NT2/D1 (cell line): ENCODE measurements at regions not wholly inside any gene's neighbourhood (a gene's known extent, or its start where the extent isn't known, plus 50 kb on each side); places are given as distances from the start of the nearest gene placed in this dataset.

Experiments
- DNase-seq: peaks from one replicate; pipeline ENCODE4 v3.0.0-alpha.2; 2011; ENCODE audit warnings: low read depth, low spot score
- H3K27me3 ChIP-seq: 2 replicates; pipeline ENCODE4 v1.6.0; 2011; ENCODE audit warnings: mild to moderate bottlenecking; ENCODE audit not compliant: insufficient read length, insufficient read depth
- H3K36me3 ChIP-seq: 2 replicates; pipeline ENCODE4 v1.6.1; 2011; ENCODE audit warnings: mild to moderate bottlenecking, low read length, mixed read lengths; ENCODE audit not compliant: insufficient read depth, insufficient read length
- H3K4me1 ChIP-seq: 2 replicates; pipeline ENCODE4 v1.5.1; 2011; ENCODE audit not compliant: insufficient read depth, insufficient read length
- H3K4me3 ChIP-seq: 2 replicates; pipeline ENCODE4 v1.5.1; 2011; ENCODE audit warnings: low read depth; ENCODE audit not compliant: insufficient read length
- H3K9ac ChIP-seq: 2 replicates; pipeline ENCODE4 v1.6.0; 2011; ENCODE audit warnings: low read depth; ENCODE audit not compliant: insufficient read length
- H3K9me3 ChIP-seq: 2 replicates; pipeline ENCODE4 v1.5.1; 2011; ENCODE audit warnings: mild to moderate bottlenecking, low read length; ENCODE audit not compliant: insufficient read depth
- SUZ12 ChIP-seq: IDR thresholded peaks from 2 replicates; pipeline ENCODE4 v1.6.1; 2011; ENCODE audit not compliant: insufficient read length, insufficient read depth; ENCODE audit errors: extremely low read depth
- YY1 ChIP-seq: IDR thresholded peaks from 2 replicates; pipeline ENCODE4 v1.6.1; 2011; ENCODE audit not compliant: insufficient read length, insufficient read depth
- ZNF274 ChIP-seq: IDR thresholded peaks from 2 replicates; pipeline ENCODE4 v1.6.1; 2011; ENCODE audit warnings: mild to moderate bottlenecking, low read depth, low read length

DNA sequence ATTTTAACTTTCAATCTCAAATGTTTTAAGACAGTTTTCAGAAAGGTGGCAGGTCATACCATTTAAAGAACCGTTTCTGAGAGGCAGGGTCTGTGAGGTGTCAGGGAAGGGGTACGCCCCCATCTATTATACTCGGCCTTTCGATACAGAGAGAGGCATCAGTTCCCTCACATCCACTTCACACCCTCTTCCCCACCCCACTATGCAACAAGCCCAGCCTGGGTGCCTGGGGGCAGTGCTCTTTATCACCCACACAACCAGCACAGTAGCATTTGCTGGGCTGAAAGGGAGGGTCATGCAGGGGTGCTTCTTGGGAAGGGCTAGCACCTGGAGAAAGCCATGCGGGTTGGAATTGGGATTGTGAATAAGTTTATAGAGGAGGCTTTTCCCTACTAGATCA lies 56.0 kb upstream of the KCNMB2 start:
- no peak for DNase-seq
- H3K9ac ChIP-seq = no peak overlapping the region
- no peaks in the 10 kb centered on the region for H3K9me3 ChIP-seq
- TF ChIP-seq ZNF274 (no peak), SUZ12 (no peak), YY1 (no peak)
- H3K4me1 ChIP-seq = no peaks in the 10 kb centered on the region
- no peaks in the 10 kb centered on the region for H3K27me3 ChIP-seq
- H3K36me3 ChIP-seq = no peaks in the 10 kb centered on the region
- H3K4me3 ChIP-seq = no peak overlapping the region

- TF ChIP-seq YY1 = no peak
- TF ChIP-seq ZNF274 = no peak
- TF ChIP-seq SUZ12 = no peak
- Histone ChIP-seq H3K4me1 (no peaks in the 10 kb centered on the region), H3K9me3 (no peaks in the 10 kb centered on the region), H3K36me3 (no peaks in the 10 kb centered on the region), H3K4me3 (no peak overlapping the region), H3K27me3 (no peaks in the 10 kb centered on the region), H3K9ac (no peak overlapping the region)
- DNase-seq = no peak
These were observed 55.4 kb upstream of the KCNMB2 start for GRCh38 chr3:178480795-178481194.

GRCh38 chr3:178482981-178483380 lies 53.3 kb upstream of the KCNMB2 start:
- DNase-seq = no peak

GRCh38 chr3:178483704-178484103 lies 52.5 kb upstream of the KCNMB2 start:
- no peaks in the 10 kb centered on the region for H3K36me3 ChIP-seq
- H3K4me1 ChIP-seq = no peaks in the 10 kb centered on the region
- DNase-seq = no peak
- H3K9ac ChIP-seq = no peak overlapping the region
- no peak for TF ChIP-seq SUZ12
- TF ChIP-seq YY1 = no peak
- TF ChIP-seq ZNF274 = no peak
- no peaks in the 10 kb centered on the region for H3K9me3 ChIP-seq
- H3K4me3 ChIP-seq = no peak overlapping the region
- no peaks in the 10 kb centered on the region for H3K27me3 ChIP-seq

More at GRCh38 chr3:178482981-178483380, 53.3 kb upstream of the KCNMB2 start:
- no peaks in the 10 kb centered on the region for H3K9me3 ChIP-seq
- no peaks in the 10 kb centered on the region for H3K36me3 ChIP-seq
- no peaks in the 10 kb centered on the region for H3K4me1 ChIP-seq
- TF ChIP-seq YY1 (no peak), SUZ12 (no peak), ZNF274 (no peak)
- no peaks in the 10 kb centered on the region for H3K27me3 ChIP-seq
- H3K4me3 ChIP-seq = no peak overlapping the region
- no peak overlapping the region for H3K9ac ChIP-seq

- TF ChIP-seq YY1 = no peak
- TF ChIP-seq ZNF274 = no peak
- no peak for TF ChIP-seq SUZ12
- no peak for DNase-seq
These were observed 50.5 kb upstream of the KCNMB2 start for GRCh38 chr3:178485756-178486155.

More at GRCh38 chr3:178485756-178486155, 50.5 kb upstream of the KCNMB2 start:
- no peaks in the 10 kb centered on the region for H3K4me1 ChIP-seq
- H3K27me3 ChIP-seq = no peaks in the 10 kb centered on the region
- H3K36me3 ChIP-seq = no peaks in the 10 kb centered on the region
- no peaks in the 10 kb centered on the region for H3K9me3 ChIP-seq
- no peak overlapping the region for H3K4me3 ChIP-seq
- H3K9ac ChIP-seq = no peak overlapping the region
